ENCODE measurements at regions not wholly inside any gene's neighbourhood (a gene's known extent, or its start where the extent isn't known, plus 50 kb on each side); places are given as distances from the start of the nearest gene placed in this dataset.

GRCh38 chr16:11432856-11433395 is 87.7 kb downstream of the RMI2 start:
- no peak for DNase-seq (ENCODE audit: low read depth)
- no peak overlapping the region for H3K4me3 ChIP-seq (ENCODE audit: low read depth, low read length)
- TF ChIP-seq, protein P1, sequence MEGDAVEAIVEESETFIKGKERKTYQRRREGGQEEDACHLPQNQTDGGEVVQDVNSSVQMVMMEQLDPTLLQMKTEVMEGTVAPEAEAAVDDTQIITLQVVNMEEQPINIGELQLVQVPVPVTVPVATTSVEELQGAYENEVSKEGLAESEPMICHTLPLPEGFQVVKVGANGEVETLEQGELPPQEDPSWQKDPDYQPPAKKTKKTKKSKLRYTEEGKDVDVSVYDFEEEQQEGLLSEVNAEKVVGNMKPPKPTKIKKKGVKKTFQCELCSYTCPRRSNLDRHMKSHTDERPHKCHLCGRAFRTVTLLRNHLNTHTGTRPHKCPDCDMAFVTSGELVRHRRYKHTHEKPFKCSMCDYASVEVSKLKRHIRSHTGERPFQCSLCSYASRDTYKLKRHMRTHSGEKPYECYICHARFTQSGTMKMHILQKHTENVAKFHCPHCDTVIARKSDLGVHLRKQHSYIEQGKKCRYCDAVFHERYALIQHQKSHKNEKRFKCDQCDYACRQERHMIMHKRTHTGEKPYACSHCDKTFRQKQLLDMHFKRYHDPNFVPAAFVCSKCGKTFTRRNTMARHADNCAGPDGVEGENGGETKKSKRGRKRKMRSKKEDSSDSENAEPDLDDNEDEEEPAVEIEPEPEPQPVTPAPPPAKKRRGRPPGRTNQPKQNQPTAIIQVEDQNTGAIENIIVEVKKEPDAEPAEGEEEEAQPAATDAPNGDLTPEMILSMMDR (IDR thresholded peaks at IDR 0.05; ENCODE audit: control insufficient read depth, extremely low read depth, insufficient read depth) = no peak

DNA sequence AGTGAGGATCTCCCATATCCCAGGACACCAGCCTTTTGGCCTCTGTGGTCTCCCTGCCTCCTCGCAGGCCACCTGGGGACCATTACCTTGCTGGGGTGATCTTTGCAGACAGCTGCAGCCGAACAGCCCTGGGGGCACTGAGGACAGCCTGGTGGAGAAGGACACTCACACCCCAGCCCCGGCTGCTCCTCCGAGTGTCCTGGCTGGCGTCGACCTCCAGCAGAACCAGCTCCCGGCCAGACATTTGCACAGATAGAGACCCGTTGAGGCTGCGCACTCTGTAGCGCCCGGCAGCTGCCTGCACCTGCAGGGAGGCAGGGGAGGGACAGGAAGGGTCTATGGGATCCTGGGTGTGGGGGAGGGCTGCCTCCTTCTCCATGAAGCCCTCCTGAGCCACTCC is 90.3 kb downstream of the RMI2 start:
- H3K4me3 ChIP-seq (ENCODE audit: low read depth, low read length) = no peak overlapping the region
- DNase-seq (ENCODE audit: low read depth) = no peak
- TF ChIP-seq, protein P1 (IDR thresholded peaks at IDR 0.05; ENCODE audit: control insufficient read depth, extremely low read depth, insufficient read depth) = no peak

GRCh38 chr16:11437069-11437468 is 91.8 kb downstream of the RMI2 start:
- DNase-seq (ENCODE audit: low read depth) = no peak
- H3K4me3 ChIP-seq (ENCODE audit: low read depth, low read length) = no peak overlapping the region
- TF ChIP-seq, protein P1 (IDR thresholded peaks at IDR 0.05; ENCODE audit: control insufficient read depth, extremely low read depth, insufficient read depth) = no peak

GRCh38 chr16:11439790-11440656 is 94.8 kb downstream of the RMI2 start:
- TF ChIP-seq, protein P1 (IDR thresholded peaks at IDR 0.05; ENCODE audit: control insufficient read depth, extremely low read depth, insufficient read depth) = no peak
- no peak for DNase-seq (ENCODE audit: low read depth)

DNA sequence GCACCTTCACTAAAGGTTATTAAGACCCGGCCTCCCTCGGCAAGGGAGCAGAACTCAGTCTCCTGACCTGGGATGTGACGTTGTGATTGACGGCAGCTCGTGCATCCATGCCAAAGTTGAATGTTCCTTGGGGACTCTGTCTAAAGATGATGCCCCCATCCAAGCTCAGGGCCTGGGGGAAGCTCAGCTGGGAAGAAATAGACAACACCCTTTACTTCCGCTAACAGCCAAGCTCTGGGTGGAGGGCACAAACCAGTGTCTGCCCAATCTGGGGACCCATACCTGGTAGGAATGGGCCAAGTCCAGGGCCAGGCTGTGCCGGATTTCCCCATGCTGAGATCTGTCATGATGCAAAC is 95.4 kb downstream of the RMI2 start:
- DNase-seq (ENCODE audit: low read depth) = no peak
- no peak overlapping the region for H3K4me3 ChIP-seq (ENCODE audit: low read depth, low read length)
- TF ChIP-seq, protein P1 (IDR thresholded peaks at IDR 0.05; ENCODE audit: control insufficient read depth, extremely low read depth, insufficient read depth) = no peak

More at GRCh38 chr16:11439790-11440656, 94.8 kb downstream of the RMI2 start:
- H3K4me3 ChIP-seq (ENCODE audit: low read depth, low read length) = no peak overlapping the region

DNA sequence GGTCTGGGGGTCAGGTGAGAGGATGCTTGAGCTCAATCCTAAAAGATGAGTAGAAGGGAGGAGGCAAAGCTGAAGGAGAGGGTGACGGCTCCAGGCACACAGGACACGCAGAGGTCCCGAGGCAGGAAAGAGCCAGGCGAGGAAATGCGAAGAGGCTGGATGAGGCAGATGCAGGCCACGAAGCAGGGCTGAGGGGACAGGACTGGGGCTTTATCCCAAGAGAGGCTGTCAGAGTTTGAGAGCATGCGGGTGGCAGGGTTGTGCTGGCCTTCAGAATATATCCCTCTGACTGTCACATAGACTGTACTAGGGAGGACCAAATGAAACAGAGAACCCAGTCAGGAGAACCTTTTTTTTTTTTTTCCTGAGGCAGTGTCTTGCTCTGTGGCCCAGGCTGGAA is 100.2 kb downstream of the RMI2 start:
- DNase-seq (ENCODE audit: low read depth) = no peak
- TF ChIP-seq, protein P1 (IDR thresholded peaks at IDR 0.05; ENCODE audit: control insufficient read depth, extremely low read depth, insufficient read depth) = no peak
- no peak overlapping the region for H3K4me3 ChIP-seq (ENCODE audit: low read depth, low read length)
